HepG2 (cell line): ENCODE measurements at regions not wholly inside any gene's neighbourhood (a gene's known extent, or its start where the extent isn't known, plus 50 kb on each side); places are given as distances from the start of the nearest gene placed in this dataset.

ENCODE experiments used
- ATAC-seq: fragments of 200-7000 bp; cut with Tn5 transposase; 3 replicates; pipeline ENCODE4 v1.9.1; 2020; ENCODE audit warnings: mild to moderate bottlenecking, moderate library complexity
- BruUV-seq: library from RNA; stranded (reverse); fragments of 400-500 nt; replicated peaks from 2 replicates; lab custom pipeline; 2021; lab: Mats Ljungman, UMichigan
- CTCF ChIA-PET: fragments of 300-600 bp; formaldehyde crosslinking; extraction: SDS; loops from one replicate; lab custom pipeline; 2021; ENCODE audit warnings: low total read pairs, inconsistent platforms, low intra/inter-chr PET ratio; lab: Yijun Ruan, JAX
- POLR2A ChIA-PET: fragments of 350-600 bp; sonication (Branson Sonifier 250); formaldehyde crosslinking; loops from one replicate; lab custom pipeline; 2020; ENCODE audit warnings: antibody characterized with exemption, inconsistent platforms; lab: Yijun Ruan, JAX
- DNase-seq: peaks from one replicate; pipeline ENCODE4 v3.0.0-alpha.2; 2015; ENCODE audit warnings: low spot score
- FAIRE-seq: peaks from 3 replicates; lab custom pipeline; 2011; peaks lifted over from hg19 to GRCh38; lab: Jason Lieb, UNC
- H2AFZ ChIP-seq: one replicate; pipeline ENCODE4 v1.6.1; 2011; ENCODE audit warnings: low read length, inconsistent platforms
- H3K27ac ChIP-seq: fragments of 300-600 bp; 3 replicates; pipeline ENCODE4 v1.8.0; 2011; ENCODE audit warnings: mixed run types, mild to moderate bottlenecking, mixed read lengths, low read length, inconsistent platforms; ENCODE audit not compliant: insufficient read depth; ENCODE audit errors: extremely low read length
- H3K27me3 ChIP-seq, 2 experiments: fragments of 200-600 bp in 1 of 2; 2 replicates in 1 of 2; 3 replicates in 1 of 2; pipeline versions ENCODE4 v1.6.0 to v1.8.0; 2011; ENCODE audit warnings: low read length in 2 of 2, mild to moderate bottlenecking in 2 of 2, moderate library complexity in 2 of 2, inconsistent platforms in 1 of 2; ENCODE audit not compliant: insufficient read depth in 2 of 2, control insufficient read depth in 1 of 2
- H3K36me3 ChIP-seq, 2 experiments: fragments of 200-600 bp in 1 of 2; replicated peaks in 1 of 2; 2 replicates in 1 of 2; 3 replicates in 1 of 2; pipeline versions ENCODE4 v1.5.1 to v1.8.0; 2011; ENCODE audit warnings: low read length in 2 of 2, inconsistent platforms in 1 of 2; ENCODE audit not compliant: insufficient read depth in 2 of 2, control insufficient read depth in 1 of 2
- H3K4me1 ChIP-seq: 2 replicates; pipeline ENCODE4 v1.5.1; 2012; ENCODE audit warnings: low read length, inconsistent platforms; ENCODE audit not compliant: insufficient read depth
- H3K4me2 ChIP-seq: 2 replicates; pipeline ENCODE4 v1.6.0; 2011; ENCODE audit warnings: low read depth, low read length, inconsistent platforms
- H3K4me3 ChIP-seq, 3 experiments: fragments of 200-600 bp in 1 of 3; sonication (generic), shearing (Covaris generic) in 1 of 3; replicated peaks in 1 of 3; 2 replicates each; pipeline ENCODE4 v1.5.1; 2011 to 2016; ENCODE audit warnings: low read length in 3 of 3, inconsistent platforms in 2 of 3, low read depth in 2 of 3, mild to moderate bottlenecking in 2 of 3, control low read depth in 1 of 3, mixed read lengths in 1 of 3; ENCODE audit not compliant: insufficient read depth in 1 of 3
- H3K79me2 ChIP-seq: one replicate; pipeline ENCODE4 v1.6.1; 2011; ENCODE audit warnings: low read length, inconsistent platforms; ENCODE audit not compliant: insufficient read depth
- H3K9ac ChIP-seq: 2 replicates; pipeline ENCODE4 v1.6.0; 2011; ENCODE audit warnings: mild to moderate bottlenecking, low read depth, low read length, inconsistent platforms; ENCODE audit not compliant: insufficient read depth
- H3K9me3 ChIP-seq: 2 replicates; pipeline ENCODE4 v1.5.1; 2012; ENCODE audit warnings: mild to moderate bottlenecking, low read length
- H4K20me1 ChIP-seq: 2 replicates; pipeline ENCODE4 v1.6.0; 2011; ENCODE audit warnings: inconsistent platforms, mild to moderate bottlenecking, low read length, moderate library complexity; ENCODE audit not compliant: insufficient read depth
- HNRNPLL ChIP-seq: fragments of 200-400 bp; formaldehyde crosslinking; IDR thresholded peaks from 2 replicates; pipeline ENCODE4 v1.6.1; 2017; ENCODE audit warnings: mild to moderate bottlenecking, low read depth, low read length; ENCODE audit not compliant: poor library complexity, severe bottlenecking
- IKZF1 ChIP-seq: fragments of 450-650 bp; IDR thresholded peaks from 2 replicates; pipeline ENCODE4 v1.7.1; 2016
- PITX1 ChIP-seq: sonication (generic); formaldehyde crosslinking; IDR thresholded peaks from 2 replicates; pipeline ENCODE4 v1.5.1; 2020; ENCODE audit warnings: mild to moderate bottlenecking, missing genetic modification reagents
- SAP130 ChIP-seq: IDR thresholded peaks from 2 replicates; pipeline ENCODE4 v1.6.1; 2016; ENCODE audit warnings: low read depth
- THYN1 ChIP-seq: sonication (generic); formaldehyde crosslinking; IDR thresholded peaks from 2 replicates; pipeline ENCODE4 v1.8.1; 2023; ENCODE audit warnings: low read depth, mild to moderate bottlenecking, moderate library complexity, missing genetic modification reagents, borderline replicate concordance
- ZBTB2 ChIP-seq: sonication (generic); formaldehyde crosslinking; IDR thresholded peaks from 2 replicates; pipeline ENCODE4 v1.8.0; 2022; ENCODE audit warnings: low read depth, missing genetic modification reagents
- ZFP1 ChIP-seq: IDR thresholded peaks from 2 replicates; pipeline ENCODE4 v1.6.1; 2016
- ZNF644 ChIP-seq: IDR thresholded peaks from 2 replicates; pipeline ENCODE4 v1.6.1; 2016; ENCODE audit warnings: low read depth
- WGBS: methylation state at CpG from one replicate; pipeline ENCODE4 v1.1.6; 2017; ENCODE audit warnings: low lambda C conversion rate; 5-methylcytosine and 5-hydroxymethylcytosine counted together
- in situ Hi-C: cut with HindIII; loops from 2 replicates; pipeline ENCODE4 v1.10.0; 2017; ENCODE audit warnings: low pct_unique_long_range_greater_than_20kb; ENCODE audit not compliant: extremely low pct_ligation_motif_present
- intact Hi-C: fragments of 100-400 bp; cut with micrococcal nuclease; formaldehyde crosslinking; loops from one replicate; pipeline ENCODE4 v1.10.0; 2022; ENCODE audit not compliant: unreplicated experiment
- TF ChIP-seq, protein P1 (sequence below): IDR thresholded peaks from 2 replicates; pipeline ENCODE4 v1.6.1; 2016; ENCODE audit warnings: missing biosample characterization, missing genetic modification reagents, low read depth

GRCh38 chr17:27157898-27158297, 136.0 kb upstream of the WSB1 start (continued):
- no peak for TF ChIP-seq HNRNPLL

- in situ Hi-C loops = no loop called here
- Histone ChIP-seq H3K27me3 (peaks cover 3 to 5% of the 10 kb centered on the region in 2 experiments; a peak in 3 of 5 replicates), H3K4me3 (no peak overlapping the region), H3K36me3 (no peaks in the 10 kb centered on the region), H3K9ac (no peak overlapping the region), H3K4me2 (no peak overlapping the region), H3K27ac (no peak overlapping the region), H3K9me3 (no peaks in the 10 kb centered on the region), H3K79me2 (no peaks in the 10 kb centered on the region), H3K4me1 (no peaks in the 10 kb centered on the region), H4K20me1 (no peaks in the 10 kb centered on the region), H2AFZ (no peak overlapping the region)
- POLR2A ChIA-PET = no interaction called here
- WGBS = 0% methylated on average over 6 of the region's 18 CpGs
- intact Hi-C loops = no loop called here
- ATAC-seq (no peak), FAIRE-seq (no peak), DNase-seq (no peak)
- TF ChIP-seq ZFP1 (CRISPR knock-in tag) (no peak), THYN1 (CRISPR knock-in tag) (no peak), PITX1 (CRISPR knock-in tag) (no peak), IKZF1 (no peak), ZBTB2 (CRISPR knock-in tag) (no peak), SAP130 (no peak), ZNF644 (CRISPR knock-in tag) (no peak)
- TF ChIP-seq, protein P1, sequence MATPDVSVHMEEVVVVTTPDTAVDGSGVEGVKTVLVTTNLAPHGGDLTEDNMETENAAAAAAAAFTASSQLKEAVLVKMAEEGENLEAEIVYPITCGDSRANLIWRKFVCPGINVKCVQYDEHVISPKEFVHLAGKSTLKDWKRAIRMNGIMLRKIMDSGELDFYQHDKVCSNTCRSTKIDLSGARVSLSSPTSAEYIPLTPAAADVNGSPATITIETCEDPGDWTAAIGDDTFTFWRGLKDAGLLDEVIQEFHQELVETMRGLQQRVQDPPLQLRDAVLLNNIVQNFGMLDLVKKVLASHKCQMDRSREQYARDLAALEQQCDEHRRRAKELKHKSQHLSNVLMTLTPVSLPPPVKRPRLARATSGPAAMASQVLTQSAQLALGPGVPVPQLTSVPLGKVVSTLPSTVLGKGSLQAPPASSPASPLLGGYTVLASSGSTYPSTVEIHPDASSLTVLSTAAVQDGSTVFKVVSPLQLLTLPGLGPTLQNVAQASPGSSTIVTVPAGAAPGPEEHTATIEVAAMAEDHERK (CRISPR knock-in tag) = no peak
- no TSS peak for BruUV-seq
- CTCF ChIA-PET = no interaction called here
These were observed 135.5 kb upstream of the WSB1 start for GRCh38 chr17:27158382-27158781.
